Ovary (tissue), 3 donors: ENCODE measurements at regions not wholly inside any gene's neighbourhood (a gene's known extent, or its start where the extent isn't known, plus 50 kb on each side); places are given as distances from the start of the nearest gene placed in this dataset.

ENCODE experiments used
- EP300 ChIP-seq: sonication (generic); formaldehyde crosslinking; IDR thresholded peaks from one replicate; pipeline ENCODE4 v1.6.1; 2017; ENCODE audit warnings: antibody characterized with exemption
- TF ChIP-seq, protein P1 (sequence below), 3 donors: fragments of 450-650 bp in 2 of 3; fragments of 200-600 bp in 1 of 3; IDR thresholded peaks; one replicate each; pipeline versions ENCODE4 v1.5.1 to v1.8.0; 2016 to 2022; ENCODE audit warnings: antibody characterized with exemption in 3 of 3, mild to moderate bottlenecking in 1 of 3
- donor health status: DM: no; HTN: no; CAD: no.

DNA sequence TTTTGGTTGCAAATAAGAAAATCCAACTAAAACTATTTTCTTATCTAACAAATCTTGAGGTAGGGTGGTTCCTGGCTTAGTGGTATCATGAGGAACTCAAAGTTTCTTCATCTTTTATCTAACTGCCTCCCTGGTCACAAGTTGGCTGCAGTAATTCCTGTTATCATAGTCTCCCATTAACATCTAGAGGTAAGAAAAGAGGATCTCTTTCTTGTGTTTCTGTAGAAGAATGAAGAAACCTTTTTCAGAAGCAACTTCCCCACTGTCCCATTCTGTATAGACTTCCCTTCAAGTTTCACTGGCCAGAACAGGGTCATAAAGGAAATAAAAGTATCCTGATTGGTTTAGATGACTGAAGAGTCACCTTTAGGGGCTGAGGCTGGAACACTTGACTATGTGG is 81.8 kb upstream of the ELL2 start:
- TF ChIP-seq EP300: no peak
- TF ChIP-seq, protein P1, sequence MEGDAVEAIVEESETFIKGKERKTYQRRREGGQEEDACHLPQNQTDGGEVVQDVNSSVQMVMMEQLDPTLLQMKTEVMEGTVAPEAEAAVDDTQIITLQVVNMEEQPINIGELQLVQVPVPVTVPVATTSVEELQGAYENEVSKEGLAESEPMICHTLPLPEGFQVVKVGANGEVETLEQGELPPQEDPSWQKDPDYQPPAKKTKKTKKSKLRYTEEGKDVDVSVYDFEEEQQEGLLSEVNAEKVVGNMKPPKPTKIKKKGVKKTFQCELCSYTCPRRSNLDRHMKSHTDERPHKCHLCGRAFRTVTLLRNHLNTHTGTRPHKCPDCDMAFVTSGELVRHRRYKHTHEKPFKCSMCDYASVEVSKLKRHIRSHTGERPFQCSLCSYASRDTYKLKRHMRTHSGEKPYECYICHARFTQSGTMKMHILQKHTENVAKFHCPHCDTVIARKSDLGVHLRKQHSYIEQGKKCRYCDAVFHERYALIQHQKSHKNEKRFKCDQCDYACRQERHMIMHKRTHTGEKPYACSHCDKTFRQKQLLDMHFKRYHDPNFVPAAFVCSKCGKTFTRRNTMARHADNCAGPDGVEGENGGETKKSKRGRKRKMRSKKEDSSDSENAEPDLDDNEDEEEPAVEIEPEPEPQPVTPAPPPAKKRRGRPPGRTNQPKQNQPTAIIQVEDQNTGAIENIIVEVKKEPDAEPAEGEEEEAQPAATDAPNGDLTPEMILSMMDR (IDR thresholded peaks at IDR 0.05): no peak
